BE2C (cell line): ENCODE measurements at regions not wholly inside any gene's neighbourhood (a gene's known extent, or its start where the extent isn't known, plus 50 kb on each side); places are given as distances from the start of the nearest gene placed in this dataset.

Source experiments
- DNase-seq: peaks from one replicate; pipeline ENCODE4 v3.0.0-alpha.2; 2020
- H3K27me3 ChIP-seq: fragments of 250-450 bp; sonication (Bioruptor Pico); 2 replicates; pipeline ENCODE4 v1.5.1; 2020; ENCODE audit warnings: mild to moderate bottlenecking
- H3K36me3 ChIP-seq: fragments of 250-450 bp; sonication (Bioruptor Pico); 2 replicates; pipeline ENCODE4 v1.5.1; 2020; ENCODE audit warnings: mild to moderate bottlenecking
- H3K4me1 ChIP-seq: fragments of 250-450 bp; sonication (Bioruptor Pico); 2 replicates; pipeline ENCODE4 v1.5.1; 2020
- H3K4me3 ChIP-seq: 2 replicates; pipeline ENCODE4 v1.5.1; 2011; ENCODE audit warnings: low read depth, low read length
- H3K9me3 ChIP-seq: fragments of 250-450 bp; sonication (Bioruptor Pico); 2 replicates; pipeline ENCODE4 v1.5.1; 2020
- TF ChIP-seq, protein P1 (sequence below): IDR thresholded peaks from 2 replicates; pipeline ENCODE4 v1.5.1; 2012; ENCODE audit warnings: mild to moderate bottlenecking, low read depth, low read length

DNA sequence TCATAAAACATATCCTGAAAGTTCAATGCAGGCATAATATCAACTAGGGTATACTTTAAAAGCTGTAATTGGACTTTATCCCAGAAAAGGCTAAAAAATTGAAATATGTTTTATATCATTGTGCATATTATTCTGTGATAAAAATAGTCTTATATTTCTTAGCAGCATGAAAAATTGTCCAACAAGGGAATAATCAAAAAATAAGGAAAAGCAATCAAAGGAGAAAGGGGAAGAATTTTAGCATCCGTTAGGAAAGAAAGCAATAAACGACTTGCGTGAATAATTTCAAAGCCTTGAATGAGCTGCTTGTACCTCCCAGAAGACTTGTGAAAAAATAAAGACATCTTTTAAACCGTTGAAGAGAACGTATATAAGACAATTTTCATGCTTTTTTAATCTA lies 1369.8 kb upstream of the GBE1 start:
- Histone ChIP-seq H3K4me1 (no peaks in the 10 kb centered on the region), H3K9me3 (no peaks in the 10 kb centered on the region), H3K4me3 (no peak overlapping the region), H3K27me3 (no peaks in the 10 kb centered on the region), H3K36me3 (no peaks in the 10 kb centered on the region)
- no peak for DNase-seq
- TF ChIP-seq, protein P1, sequence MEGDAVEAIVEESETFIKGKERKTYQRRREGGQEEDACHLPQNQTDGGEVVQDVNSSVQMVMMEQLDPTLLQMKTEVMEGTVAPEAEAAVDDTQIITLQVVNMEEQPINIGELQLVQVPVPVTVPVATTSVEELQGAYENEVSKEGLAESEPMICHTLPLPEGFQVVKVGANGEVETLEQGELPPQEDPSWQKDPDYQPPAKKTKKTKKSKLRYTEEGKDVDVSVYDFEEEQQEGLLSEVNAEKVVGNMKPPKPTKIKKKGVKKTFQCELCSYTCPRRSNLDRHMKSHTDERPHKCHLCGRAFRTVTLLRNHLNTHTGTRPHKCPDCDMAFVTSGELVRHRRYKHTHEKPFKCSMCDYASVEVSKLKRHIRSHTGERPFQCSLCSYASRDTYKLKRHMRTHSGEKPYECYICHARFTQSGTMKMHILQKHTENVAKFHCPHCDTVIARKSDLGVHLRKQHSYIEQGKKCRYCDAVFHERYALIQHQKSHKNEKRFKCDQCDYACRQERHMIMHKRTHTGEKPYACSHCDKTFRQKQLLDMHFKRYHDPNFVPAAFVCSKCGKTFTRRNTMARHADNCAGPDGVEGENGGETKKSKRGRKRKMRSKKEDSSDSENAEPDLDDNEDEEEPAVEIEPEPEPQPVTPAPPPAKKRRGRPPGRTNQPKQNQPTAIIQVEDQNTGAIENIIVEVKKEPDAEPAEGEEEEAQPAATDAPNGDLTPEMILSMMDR, result no peak

DNA sequence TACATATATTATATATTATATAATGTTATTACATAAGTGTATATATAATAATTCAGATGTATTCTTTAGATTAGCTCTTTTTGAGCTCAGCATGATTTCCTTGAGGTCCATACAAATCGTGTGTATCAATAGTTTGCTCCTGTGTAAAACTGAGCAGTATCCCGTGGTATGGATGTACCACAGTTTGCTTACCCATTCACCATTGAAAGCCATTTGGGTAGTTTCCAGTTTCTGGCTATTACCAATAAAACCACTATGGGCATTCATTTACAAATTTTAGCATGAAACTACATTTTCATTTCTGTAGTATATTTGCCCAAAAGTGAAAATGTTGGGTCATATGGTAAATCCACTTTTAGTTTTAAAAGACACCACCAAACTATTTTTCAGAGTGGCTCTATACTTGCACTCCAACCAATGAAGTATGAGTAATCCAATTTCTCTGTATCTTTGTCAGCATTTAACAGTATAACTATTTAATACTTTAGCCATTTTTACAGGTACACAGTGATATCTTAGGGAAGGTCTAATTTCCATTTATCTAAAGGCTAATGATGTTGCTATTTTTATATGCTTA lies 1361.4 kb upstream of the GBE1 start:
- TF ChIP-seq, protein P1, result no peak
- H3K4me3 ChIP-seq, result no peak overlapping the region
- H3K36me3 ChIP-seq, result no peaks in the 10 kb centered on the region
- no peak for DNase-seq
- no peaks in the 10 kb centered on the region for H3K27me3 ChIP-seq
- no peaks in the 10 kb centered on the region for H3K4me1 ChIP-seq
- no peaks in the 10 kb centered on the region for H3K9me3 ChIP-seq

DNA sequence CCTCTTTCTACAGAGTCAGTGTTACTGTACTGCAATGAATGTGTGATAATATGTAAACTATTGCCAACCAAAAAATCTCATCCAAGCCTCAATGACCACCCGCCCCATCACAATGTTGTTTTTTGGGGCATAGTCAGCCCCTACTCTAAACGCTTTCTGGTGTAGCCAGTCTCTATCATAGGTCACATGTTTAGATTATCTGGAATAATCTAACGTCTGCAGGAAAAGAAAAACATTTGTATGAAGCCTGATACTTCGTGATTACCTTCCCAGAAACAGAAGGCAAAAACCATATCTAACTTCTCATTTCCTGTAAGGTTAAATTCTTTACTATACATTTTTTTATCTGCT lies 1331.8 kb upstream of the GBE1 start:
- no peaks in the 10 kb centered on the region for H3K9me3 ChIP-seq
- DNase-seq, result no peak
- no peaks in the 10 kb centered on the region for H3K27me3 ChIP-seq
- TF ChIP-seq, protein P1, result no peak
- no peak overlapping the region for H3K4me3 ChIP-seq
- no peaks in the 10 kb centered on the region for H3K36me3 ChIP-seq
- H3K4me1 ChIP-seq, result no peaks in the 10 kb centered on the region

DNA sequence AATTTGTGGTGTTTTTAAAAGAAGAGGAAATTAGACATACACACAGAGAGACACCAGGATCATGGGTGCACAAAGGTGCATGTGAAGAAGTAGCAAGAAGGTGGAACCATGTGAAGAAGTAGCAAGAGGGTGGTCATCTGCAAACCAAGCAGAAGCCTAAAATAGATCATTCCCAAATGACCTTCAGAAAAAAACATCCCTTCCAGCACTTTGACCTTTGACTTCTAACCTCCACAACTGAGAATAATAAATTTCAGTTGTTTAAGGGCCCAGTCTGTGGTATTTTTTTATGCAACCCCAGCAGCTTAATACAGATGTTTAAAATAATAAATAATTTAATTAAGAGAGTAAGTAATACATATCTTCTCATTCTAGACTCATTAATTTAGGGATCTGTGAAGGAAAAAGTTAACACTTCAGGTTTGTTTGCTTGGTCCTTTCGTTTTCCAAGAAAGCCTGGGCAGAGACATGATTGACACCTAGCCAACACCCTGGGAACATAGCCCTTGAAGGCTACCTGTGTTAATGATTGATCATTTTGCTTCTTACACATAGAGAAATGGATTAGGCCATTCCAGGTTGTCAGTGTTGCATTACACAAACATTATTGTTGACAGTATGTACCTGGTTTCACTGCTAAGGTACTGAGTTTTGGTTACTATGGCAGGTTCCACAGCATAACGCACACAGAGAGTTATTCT lies 1331.2 kb upstream of the GBE1 start:
- H3K4me3 ChIP-seq, result no peak overlapping the region
- TF ChIP-seq, protein P1, result no peak
- no peaks in the 10 kb centered on the region for H3K36me3 ChIP-seq
- H3K27me3 ChIP-seq, result no peaks in the 10 kb centered on the region
- no peak for DNase-seq
- H3K9me3 ChIP-seq, result no peaks in the 10 kb centered on the region
- H3K4me1 ChIP-seq, result no peaks in the 10 kb centered on the region

DNA sequence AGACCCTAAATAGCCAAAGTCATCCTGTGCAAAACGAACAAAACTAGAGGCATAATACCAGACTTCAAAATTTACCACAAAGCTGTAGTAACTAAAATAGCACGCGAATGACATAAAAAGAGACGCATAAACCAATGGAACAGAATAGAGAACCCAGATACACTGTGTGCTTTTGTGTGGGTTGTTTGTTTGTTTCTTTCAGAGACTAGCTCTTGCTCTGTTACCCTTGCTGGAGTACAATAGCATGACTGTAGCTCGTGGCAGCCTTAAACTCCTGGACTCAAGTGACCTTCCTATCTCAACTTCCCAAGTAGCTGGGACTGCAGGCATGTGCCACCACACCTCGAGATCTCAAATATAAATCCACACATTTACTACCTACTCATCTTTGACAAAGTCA lies 1314.6 kb upstream of the GBE1 start:
- TF ChIP-seq, protein P1, result no peak
- no peaks in the 10 kb centered on the region for H3K36me3 ChIP-seq
- H3K9me3 ChIP-seq, result no peaks in the 10 kb centered on the region
- no peaks in the 10 kb centered on the region for H3K27me3 ChIP-seq
- no peak overlapping the region for H3K4me3 ChIP-seq
- no peaks in the 10 kb centered on the region for H3K4me1 ChIP-seq
- DNase-seq, result no peak

DNA sequence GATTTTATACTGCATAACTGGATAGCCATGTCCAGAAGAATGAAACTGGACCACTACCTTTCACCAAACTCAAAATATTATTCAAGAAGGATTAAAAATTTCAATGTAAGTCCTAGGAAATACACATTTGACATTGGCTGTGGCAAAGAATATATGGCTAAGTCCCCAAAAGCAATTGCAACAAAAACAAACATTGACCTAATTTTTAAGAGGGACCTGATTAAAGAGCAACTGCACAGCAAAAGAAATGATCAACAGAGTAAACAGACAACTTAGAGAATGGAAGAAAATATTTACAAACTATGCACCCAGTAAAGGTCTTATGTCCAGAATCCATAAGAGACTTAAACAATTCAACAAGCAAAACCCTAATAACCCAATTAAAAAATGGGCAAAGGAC lies 1313.0 kb upstream of the GBE1 start:
- no peak overlapping the region for H3K4me3 ChIP-seq
- DNase-seq, result no peak
- no peaks in the 10 kb centered on the region for H3K27me3 ChIP-seq
- H3K9me3 ChIP-seq, result no peaks in the 10 kb centered on the region
- H3K36me3 ChIP-seq, result no peaks in the 10 kb centered on the region
- TF ChIP-seq, protein P1, result no peak
- H3K4me1 ChIP-seq, result no peaks in the 10 kb centered on the region
